Adrenal gland (tissue), 5 donors: ENCODE measurements at regions not wholly inside any gene's neighbourhood (a gene's known extent, or its start where the extent isn't known, plus 50 kb on each side); places are given as distances from the start of the nearest gene placed in this dataset.

ENCODE experiments used
- POLR2A ChIP-seq, 2 donors: fragments of 450-650 bp; IDR thresholded peaks; one replicate each; pipeline ENCODE4 v1.6.1; 2017; ENCODE audit warnings: antibody characterized with exemption in 2 of 2, mild to moderate bottlenecking in 2 of 2, moderate library complexity in 1 of 2
- TF ChIP-seq, protein P1 (sequence below), 6 experiments: fragments of 450-650 bp in 4 of 6; fragments of 200-600 bp in 2 of 6; sonication (generic) in 1 of 6; IDR thresholded peaks; 1 replicate in 5 of 6; 2 replicates in 1 of 6; pipeline versions ENCODE4 v1.5.1 to v1.8.0; 2016 to 2021; ENCODE audit warnings: antibody characterized with exemption in 6 of 6, mild to moderate bottlenecking in 2 of 6, moderate library complexity in 1 of 6
- donor health status: DM: no; HTN: no; CAD: no.

DNA sequence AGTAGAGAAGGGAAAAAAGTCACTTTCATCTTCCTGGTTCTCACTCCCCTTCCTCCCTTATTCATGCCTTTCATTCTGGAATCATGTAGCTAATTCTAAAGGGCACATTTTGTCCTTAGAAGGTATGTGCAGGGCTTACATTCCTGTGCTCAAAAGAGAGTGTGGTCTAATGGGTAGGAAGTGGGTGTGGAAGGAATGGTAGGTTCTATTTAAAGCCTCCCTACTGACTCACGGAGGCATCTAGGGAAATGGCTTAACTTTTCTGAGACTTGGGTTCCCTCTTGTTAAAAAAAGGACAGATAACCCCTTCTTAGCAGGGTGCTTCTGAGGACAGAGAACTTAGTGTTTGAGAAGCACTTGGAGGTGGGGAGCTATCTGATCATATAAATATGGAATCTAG is 249.3 kb upstream of the DUSP10 start:
- TF ChIP-seq POLR2A (IDR thresholded peaks at IDR 0.05), result no peak
- TF ChIP-seq, protein P1, sequence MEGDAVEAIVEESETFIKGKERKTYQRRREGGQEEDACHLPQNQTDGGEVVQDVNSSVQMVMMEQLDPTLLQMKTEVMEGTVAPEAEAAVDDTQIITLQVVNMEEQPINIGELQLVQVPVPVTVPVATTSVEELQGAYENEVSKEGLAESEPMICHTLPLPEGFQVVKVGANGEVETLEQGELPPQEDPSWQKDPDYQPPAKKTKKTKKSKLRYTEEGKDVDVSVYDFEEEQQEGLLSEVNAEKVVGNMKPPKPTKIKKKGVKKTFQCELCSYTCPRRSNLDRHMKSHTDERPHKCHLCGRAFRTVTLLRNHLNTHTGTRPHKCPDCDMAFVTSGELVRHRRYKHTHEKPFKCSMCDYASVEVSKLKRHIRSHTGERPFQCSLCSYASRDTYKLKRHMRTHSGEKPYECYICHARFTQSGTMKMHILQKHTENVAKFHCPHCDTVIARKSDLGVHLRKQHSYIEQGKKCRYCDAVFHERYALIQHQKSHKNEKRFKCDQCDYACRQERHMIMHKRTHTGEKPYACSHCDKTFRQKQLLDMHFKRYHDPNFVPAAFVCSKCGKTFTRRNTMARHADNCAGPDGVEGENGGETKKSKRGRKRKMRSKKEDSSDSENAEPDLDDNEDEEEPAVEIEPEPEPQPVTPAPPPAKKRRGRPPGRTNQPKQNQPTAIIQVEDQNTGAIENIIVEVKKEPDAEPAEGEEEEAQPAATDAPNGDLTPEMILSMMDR (IDR thresholded peaks at IDR 0.05), result no peak
